GM21390 (cell line): ENCODE measurements at regions not wholly inside any gene's neighbourhood (a gene's known extent, or its start where the extent isn't known, plus 50 kb on each side); places are given as distances from the start of the nearest gene placed in this dataset.
"Not testable (repeated sequence)": the region's sequence is repeated elsewhere in the genome, so short reads cannot be mapped to it uniquely, and the experiment has no call there.

Source experiments
- ATAC-seq: cut with Tn5 transposase; IDR thresholded peaks from one replicate; pipeline ENCODE4 v1.9.1; 2021; ENCODE audit not compliant: unreplicated experiment

GRCh38 chr3:161689584-161690298 is 193.1 kb downstream of the OTOL1 start:
- no peak for ATAC-seq

GRCh38 chr3:161690299-161690620 is 193.7 kb downstream of the OTOL1 start:
- no peak for ATAC-seq

- ATAC-seq, result no peak
These were observed 195.1 kb downstream of the OTOL1 start for GRCh38 chr3:161691677-161692076.

GRCh38 chr3:161694682-161695564 is 198.3 kb downstream of the OTOL1 start:
- ATAC-seq, result peak; percentile 73

- no peak for ATAC-seq
These were observed 199.2 kb downstream of the OTOL1 start for GRCh38 chr3:161695811-161696210.

GRCh38 chr3:161700998-161701397 is 204.4 kb downstream of the OTOL1 start:
- peak; percentile 73 for ATAC-seq

GRCh38 chr3:161707253-161707652 is 210.6 kb downstream of the OTOL1 start:
- ATAC-seq, result not testable (repeated sequence)

GRCh38 chr3:161713731-161714130 is 217.1 kb downstream of the OTOL1 start:
- no peak for ATAC-seq

GRCh38 chr3:161731968-161732367 is 235.4 kb downstream of the OTOL1 start:
- ATAC-seq, result no peak

GRCh38 chr3:161737171-161737570 is 240.6 kb downstream of the OTOL1 start:
- no peak for ATAC-seq

- no peak for ATAC-seq
These were observed 243.8 kb downstream of the OTOL1 start for GRCh38 chr3:161740421-161740820.

- no peak for ATAC-seq
These were observed 247.8 kb downstream of the OTOL1 start for GRCh38 chr3:161744366-161744765.

GRCh38 chr3:161745741-161746140 is 249.1 kb downstream of the OTOL1 start:
- ATAC-seq, result no peak

- ATAC-seq, result no peak
These were observed 251.4 kb downstream of the OTOL1 start for GRCh38 chr3:161748049-161748448.

- ATAC-seq, result no peak
These were observed 257.9 kb downstream of the OTOL1 start for GRCh38 chr3:161754420-161755053.

- ATAC-seq, result no peak
These were observed 262.8 kb downstream of the OTOL1 start for GRCh38 chr3:161759444-161759843.

- ATAC-seq, result no peak
These were observed 269.7 kb downstream of the OTOL1 start for GRCh38 chr3:161766331-161766730.

- ATAC-seq, result peak; percentile 77
These were observed 274.1 kb downstream of the OTOL1 start for GRCh38 chr3:161770484-161771386.

GRCh38 chr3:161781381-161781780 is 284.8 kb downstream of the OTOL1 start:
- no peak for ATAC-seq

GRCh38 chr3:161793194-161793930 is 296.8 kb downstream of the OTOL1 start:
- ATAC-seq, result no peak
